Non-pigmented ciliary epithelial cell (primary cell): ENCODE measurements at regions not wholly inside any gene's neighbourhood (a gene's known extent, or its start where the extent isn't known, plus 50 kb on each side); places are given as distances from the start of the nearest gene placed in this dataset.

ENCODE experiments used
- DNase-seq: peaks from one replicate; pipeline ENCODE4 v3.0.0-alpha.2; 2010; ENCODE audit warnings: low read depth

GRCh38 chr1:229034342-229034741 is 236.6 kb upstream of the RAB4A start:
- no peak for DNase-seq

DNA sequence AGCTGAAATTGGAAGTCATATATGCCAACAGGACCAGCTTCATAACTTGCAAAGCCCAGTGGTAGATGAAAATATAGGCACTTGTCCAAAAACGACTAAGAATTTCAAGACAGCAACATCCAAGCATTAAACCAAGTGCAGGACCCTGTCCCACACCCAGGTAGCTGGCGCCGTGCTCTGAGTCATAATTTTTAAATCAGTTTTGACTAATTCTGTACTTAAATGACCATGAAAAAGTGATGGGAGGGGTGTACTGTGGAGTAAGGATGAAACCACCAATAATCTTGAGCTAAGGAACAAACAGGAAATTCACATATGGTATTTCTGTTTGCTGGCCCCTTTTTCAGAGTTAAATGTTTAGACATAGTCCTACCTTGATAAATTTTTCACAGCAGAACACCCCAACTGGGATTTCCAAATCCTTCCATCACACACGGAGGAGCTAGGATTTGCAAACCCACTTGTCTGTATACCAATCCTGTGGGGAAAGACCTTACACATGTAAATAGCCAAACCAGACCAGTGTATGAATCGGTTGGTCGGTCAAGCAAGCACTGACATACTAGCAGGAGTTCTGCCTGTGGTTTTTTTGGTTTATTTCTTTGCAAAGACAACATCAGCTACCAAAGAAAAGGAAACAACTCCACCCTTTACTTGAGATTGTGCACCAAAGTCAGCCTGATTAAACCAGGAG is 235.7 kb upstream of the RAB4A start:
- no peak for DNase-seq

- no peak for DNase-seq
These were observed 235.2 kb upstream of the RAB4A start for GRCh38 chr1:229035748-229036082.

GRCh38 chr1:229037806-229038405 is 233.0 kb upstream of the RAB4A start:
- no peak for DNase-seq

- DNase-seq, result no peak
These were observed 230.1 kb upstream of the RAB4A start for GRCh38 chr1:229040630-229041358.

- DNase-seq, result no peak
These were observed 229.0 kb upstream of the RAB4A start for GRCh38 chr1:229041946-229042345.

GRCh38 chr1:229042482-229042881 is 228.4 kb upstream of the RAB4A start:
- DNase-seq, result no peak

DNA sequence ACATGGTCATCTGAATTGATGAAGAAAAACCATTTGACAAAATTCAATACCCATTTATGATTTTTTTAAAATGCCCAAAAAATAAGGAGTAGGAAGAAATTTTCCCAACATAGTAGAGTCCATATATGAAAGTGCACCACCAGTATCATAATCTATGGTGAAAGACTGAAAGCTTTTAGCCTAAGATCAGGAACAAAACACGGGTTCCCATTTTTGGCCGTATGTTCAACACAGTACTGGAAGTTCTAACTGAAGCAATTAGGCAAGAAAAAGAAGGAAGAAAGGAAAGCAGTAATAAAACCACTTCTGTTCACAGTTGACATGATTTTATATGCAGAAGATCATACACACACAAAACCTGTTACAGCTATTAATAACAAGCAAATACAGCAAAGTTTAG is 227.8 kb upstream of the RAB4A start:
- no peak for DNase-seq

DNA sequence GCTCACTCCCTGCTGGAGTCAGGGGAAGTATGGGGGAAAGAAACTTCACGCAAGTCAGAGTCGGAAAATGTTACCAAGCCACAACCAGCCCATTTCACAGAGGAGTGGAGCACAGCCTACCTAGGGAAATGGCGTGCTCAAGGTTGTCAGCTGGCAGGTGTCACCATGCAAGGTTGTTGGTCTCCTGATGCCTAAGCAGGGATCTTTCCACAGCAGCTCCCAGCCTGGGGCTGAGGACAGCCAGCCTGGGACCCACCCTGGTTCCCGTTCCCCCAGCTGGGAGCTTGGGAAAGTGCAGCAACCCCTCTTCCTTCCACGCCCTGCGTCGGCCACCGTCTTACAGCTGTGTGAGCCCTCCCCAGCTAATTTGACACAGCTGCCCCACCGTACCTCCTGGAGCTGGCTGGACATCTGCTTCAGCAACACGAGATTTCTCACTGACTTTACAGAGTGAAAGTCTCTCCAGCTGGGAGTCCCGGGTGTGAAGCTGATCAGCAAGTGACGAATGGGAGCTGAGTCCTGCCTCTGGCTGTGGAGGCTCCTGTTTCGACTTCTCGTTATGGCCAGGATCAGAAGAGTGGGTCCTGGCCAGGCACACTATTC is 224.6 kb upstream of the RAB4A start:
- DNase-seq, result no peak

DNA sequence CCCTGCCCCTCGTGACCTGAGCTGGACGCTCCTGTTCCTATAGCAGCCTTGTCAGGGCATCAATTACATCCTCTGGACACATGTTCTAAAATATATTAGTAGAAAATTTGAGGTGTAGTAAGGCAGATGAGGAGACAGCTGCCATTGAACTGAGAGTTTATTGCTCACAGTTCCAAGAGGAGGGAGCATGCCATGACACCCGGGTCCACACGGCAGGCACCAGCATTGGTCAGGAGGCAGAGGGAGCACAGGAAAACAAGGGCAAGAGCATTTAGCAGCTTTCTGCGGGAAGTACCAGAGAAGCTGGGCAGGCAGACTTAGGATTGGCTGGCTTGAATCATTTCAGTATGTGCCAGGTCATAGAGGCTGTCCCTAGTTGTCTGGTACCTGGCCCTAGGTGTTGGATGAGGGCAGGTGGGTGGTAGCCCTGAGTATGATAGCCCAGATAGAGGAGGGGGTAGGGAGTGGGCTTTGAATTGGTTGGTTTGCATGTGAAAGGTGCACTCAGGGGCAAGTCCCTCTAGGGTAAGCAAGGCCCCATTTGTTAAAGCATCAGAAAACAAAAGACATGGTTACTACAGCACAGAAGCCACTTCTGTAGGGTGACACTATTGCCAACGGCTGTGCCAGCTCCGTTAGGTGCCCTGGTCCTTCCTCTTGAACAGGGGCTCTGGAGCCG is 223.6 kb upstream of the RAB4A start:
- DNase-seq, result no peak

DNA sequence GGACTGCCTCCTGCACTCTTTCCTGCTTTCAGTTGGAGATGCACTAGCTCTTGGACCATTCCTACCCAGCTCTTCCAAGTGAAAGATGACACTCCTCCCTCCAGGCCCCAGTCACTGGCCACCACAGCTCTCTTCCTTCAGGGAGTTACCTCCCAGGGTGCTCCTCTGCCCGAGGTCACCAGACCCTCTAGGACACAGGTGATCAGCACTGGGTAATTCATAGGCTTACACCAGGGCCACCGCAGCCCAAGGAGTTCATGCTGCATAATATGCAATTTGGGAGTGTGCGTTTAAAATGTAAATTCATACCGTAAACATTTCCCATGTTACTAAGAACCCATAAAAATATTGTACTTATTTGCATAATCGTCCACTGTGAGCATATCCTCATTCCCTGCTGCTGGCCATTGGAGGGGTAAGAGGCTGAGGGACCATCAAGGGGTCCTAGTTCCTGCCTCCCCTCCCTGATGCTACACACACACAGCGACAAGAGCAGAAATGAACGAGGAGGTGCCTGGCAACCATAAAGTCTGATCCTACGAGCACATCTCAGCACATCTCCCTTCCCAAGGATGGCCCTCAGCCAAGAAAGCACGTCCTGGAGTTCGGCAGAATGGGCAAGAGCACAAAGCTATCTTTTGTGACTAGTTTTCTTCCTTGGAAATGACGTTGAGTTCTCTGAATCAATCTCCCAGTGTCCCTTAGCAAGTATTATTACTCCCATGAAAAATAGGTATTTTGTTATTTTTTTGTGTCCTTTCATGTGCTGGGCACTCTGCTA is 222.9 kb upstream of the RAB4A start:
- no peak for DNase-seq

DNA sequence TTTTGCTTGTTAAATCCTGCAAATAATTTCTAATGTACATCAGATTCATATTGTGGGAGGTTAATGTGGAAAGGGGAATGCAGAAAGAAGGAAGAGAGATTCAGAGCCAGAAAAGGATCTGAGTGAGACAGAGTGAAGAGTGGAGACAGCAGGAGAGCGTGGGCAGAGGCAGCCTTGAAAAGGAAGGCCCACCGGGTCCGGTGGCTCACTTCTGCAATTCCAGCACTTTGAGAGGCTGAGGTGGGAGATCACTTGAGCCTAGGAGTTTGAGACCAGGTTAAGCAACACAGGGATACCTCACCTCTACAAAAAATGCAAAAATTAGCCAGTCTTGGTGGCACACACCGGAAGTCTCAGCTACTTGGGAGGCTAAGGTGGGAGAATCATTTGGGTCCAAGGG is 222.0 kb upstream of the RAB4A start:
- DNase-seq, result no peak

DNA sequence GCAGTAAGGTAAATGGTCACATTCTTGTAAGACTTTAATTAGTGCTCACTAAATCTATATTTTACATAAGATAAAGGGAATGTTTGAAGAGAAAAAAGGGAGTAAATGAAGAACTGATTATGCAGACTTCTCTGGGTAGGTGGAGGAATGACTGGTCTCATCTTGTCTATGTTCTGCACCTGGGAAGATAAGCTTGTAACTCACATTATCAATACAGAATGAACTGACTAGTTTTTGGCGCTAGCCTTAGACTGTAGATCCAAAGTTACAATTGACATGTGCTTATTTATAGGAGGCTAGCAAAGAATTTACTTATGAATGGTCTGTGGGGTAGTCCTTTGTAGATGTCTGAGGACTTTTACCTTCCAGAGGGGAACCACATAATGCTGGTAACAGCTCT is 214.9 kb upstream of the RAB4A start:
- DNase-seq, result no peak

- no peak for DNase-seq
These were observed 212.8 kb upstream of the RAB4A start for GRCh38 chr1:229058111-229058561.

GRCh38 chr1:229058729-229059128 is 212.2 kb upstream of the RAB4A start:
- DNase-seq, result no peak

DNA sequence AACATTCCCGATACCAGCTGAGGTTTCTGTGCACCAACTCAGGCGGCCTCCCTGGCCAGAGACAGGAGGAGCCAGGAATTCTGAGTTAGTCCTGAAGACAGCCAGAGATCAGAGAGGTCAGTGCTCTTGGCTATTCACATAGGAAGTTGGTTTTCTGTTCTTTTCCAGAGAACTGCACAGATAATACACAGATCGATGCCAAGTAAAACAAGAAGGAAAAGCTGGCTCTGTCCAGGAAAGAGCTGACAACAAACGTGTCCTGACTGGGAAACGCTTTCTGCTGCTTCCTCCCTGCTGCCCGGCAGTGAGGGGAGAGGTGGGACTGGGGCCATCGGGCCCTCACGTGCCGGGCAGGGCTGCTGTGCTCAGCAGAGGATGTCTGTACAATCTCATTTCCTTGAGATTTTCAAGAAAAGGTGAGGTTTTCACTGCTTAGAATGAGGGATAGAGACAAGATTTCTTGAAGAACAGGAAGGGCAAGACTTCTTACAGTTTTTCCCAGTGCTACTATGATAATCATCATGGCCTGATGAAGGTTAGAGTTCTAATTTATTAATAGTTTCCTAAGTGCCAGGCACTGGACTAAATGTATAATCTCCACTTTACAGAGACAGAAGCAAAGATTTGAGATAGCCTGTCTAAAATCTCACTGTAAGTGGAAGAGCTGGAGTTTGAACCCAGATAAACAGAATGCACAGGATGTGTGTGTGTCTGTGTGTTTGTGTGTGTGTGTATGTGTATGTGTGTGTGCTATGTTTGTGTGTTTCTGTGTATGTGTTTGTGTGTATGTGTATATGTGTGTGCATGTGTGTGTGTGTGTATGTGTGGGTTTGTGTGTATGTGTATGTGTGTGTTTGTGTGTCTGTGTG is 211.0 kb upstream of the RAB4A start:
- no peak for DNase-seq

DNA sequence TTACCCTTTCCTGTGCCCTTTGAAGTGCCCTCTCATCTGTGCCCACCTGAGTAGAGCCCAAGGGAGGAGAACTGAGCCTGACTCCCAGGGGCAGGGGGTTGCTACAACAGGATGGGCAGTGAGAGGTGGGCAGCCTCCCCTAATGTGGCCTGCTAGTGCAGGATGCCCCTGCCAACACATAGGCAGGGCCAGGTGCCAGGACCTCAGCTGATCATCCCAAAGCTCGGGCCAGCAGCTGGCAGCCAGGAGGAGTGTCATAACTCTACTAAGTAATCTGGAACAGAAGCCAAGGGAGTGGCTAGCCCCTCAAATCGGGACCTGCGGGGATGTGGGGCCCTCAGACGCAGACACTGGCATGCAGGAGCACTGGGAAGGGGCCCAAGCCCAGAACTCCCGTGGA is 208.8 kb upstream of the RAB4A start:
- no peak for DNase-seq

DNA sequence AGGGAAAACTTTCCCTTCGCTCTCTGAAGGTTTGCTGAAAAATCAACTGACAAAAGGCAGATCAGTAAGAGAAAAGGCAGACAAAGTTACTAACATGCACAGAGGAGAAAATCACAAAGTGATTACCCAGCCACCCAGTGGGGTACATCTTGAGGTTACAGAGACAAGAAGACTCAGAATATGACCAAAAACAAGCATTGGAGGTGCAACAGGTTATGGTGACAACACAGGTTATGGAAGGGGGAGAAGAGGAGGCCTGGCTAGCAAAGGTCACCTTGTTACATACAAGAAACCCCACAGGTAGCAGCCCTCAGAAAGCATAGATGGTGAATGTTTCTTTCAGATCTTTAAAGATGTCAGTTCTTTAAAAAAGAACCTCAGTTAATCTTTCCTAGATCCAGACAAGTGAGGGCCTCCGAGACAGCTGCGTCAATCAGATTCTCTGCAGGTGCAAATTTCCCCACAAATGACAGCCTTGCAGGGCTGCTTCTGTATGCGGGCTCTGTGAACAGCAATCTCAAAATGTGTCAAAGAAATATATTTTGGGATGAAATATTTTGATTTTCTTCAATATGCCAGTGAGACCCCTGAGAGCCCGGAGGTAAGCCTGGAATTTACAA is 207.6 kb upstream of the RAB4A start:
- no peak for DNase-seq

- DNase-seq, result no peak
These were observed 206.4 kb upstream of the RAB4A start for GRCh38 chr1:229064320-229065168.
